HepG2 (cell line): ENCODE measurements at regions not wholly inside any gene's neighbourhood (a gene's known extent, or its start where the extent isn't known, plus 50 kb on each side); places are given as distances from the start of the nearest gene placed in this dataset.

Source experiments
- CTCF ChIP-seq: sonication (generic); formaldehyde crosslinking; IDR thresholded peaks from 2 replicates; pipeline ENCODE4 v1.5.0; 2020; ENCODE audit warnings: mild to moderate bottlenecking, missing genetic modification reagents, moderate library complexity
- GABPB1 ChIP-seq: IDR thresholded peaks from 2 replicates; pipeline ENCODE4 v1.6.1; 2016; ENCODE audit warnings: mild to moderate bottlenecking, missing genetic modification reagents, moderate library complexity, missing compliant biosample characterization
- KAT2B ChIP-seq: fragments of 150-350 bp; IDR thresholded peaks from 2 replicates; pipeline ENCODE4 v1.6.1; 2014; ENCODE audit warnings: low read depth, low read length, borderline replicate concordance
- POLR2A ChIP-seq, 2 experiments: IDR thresholded peaks; 2 replicates each; pipeline ENCODE4 v1.6.1; 2011; ENCODE audit warnings: low read depth in 2 of 2, low read length in 2 of 2, mild to moderate bottlenecking in 1 of 2, moderate library complexity in 1 of 2; ENCODE audit not compliant: insufficient read depth in 1 of 2
- RORA ChIP-seq: sonication (generic); formaldehyde crosslinking; IDR thresholded peaks from 2 replicates; pipeline ENCODE4 v1.5.0; 2020; ENCODE audit warnings: mild to moderate bottlenecking, missing genetic modification reagents, moderate library complexity
- ZNF660 ChIP-seq: sonication (generic); formaldehyde crosslinking; IDR thresholded peaks from 2 replicates; pipeline ENCODE4 v1.5.1; 2020; ENCODE audit warnings: mild to moderate bottlenecking, low read depth, missing genetic modification reagents, borderline replicate concordance

- TF ChIP-seq ZNF660 (CRISPR knock-in tag) (no peak), CTCF (CRISPR knock-in tag) (no peak), RORA (no peak), GABPB1 (no peak), POLR2A (IDR thresholded peaks at IDR 0.05; ENCODE audit: insufficient read depth in 1 of 2, low read depth in 2 of 2, low read length in 2 of 2) (no peak), KAT2B (no peak)
These were observed 141.6 kb upstream of the AADAT start for GRCh38 chr4:170231377-170231776.
